ENCODE measurements at regions not wholly inside any gene's neighbourhood (a gene's known extent, or its start where the extent isn't known, plus 50 kb on each side); places are given as distances from the start of the nearest gene placed in this dataset.
"Not testable (repeated sequence)": the region's sequence is repeated elsewhere in the genome, so short reads cannot be mapped to it uniquely, and the experiment has no call there.

DNA sequence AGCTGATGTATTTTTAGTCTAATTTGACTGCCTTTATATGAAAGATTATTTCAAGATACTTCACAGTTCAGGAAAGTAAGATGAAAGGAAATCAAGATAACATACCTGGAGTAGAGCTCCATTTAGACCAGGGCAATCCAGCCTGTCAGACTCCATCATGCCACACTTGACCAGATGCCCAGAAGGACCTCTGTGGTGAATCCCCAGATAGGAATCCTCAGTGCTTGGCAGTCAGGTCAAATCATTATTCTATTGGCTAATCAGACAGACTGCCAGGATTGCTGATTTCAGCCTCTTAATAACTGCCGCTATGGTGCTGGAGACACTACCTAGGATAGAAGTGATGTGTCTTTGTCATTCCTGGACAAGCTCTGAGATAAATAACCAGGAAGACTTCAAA, 404.2 kb downstream of the STK39 start:
- DNase-seq = no peak

DNA sequence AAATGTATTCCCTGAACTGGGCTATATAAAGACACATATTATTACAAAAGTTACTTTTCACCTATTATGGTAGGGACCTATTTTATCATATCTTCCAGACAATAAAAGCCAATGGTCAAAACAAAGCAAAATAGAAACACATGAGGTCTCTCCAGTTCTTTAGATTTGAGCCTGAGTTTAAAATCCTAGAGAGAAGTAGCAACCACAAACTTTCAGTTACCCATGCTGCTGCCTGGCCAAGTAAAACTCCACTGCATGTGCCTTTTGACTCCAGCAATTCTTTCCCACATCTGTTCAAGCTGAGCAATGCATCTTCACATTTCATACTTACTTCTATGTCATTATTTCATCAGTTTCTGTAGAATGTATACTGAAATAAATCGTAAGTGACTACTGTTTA, 405.3 kb downstream of the STK39 start:
- no peak for DNase-seq

DNA sequence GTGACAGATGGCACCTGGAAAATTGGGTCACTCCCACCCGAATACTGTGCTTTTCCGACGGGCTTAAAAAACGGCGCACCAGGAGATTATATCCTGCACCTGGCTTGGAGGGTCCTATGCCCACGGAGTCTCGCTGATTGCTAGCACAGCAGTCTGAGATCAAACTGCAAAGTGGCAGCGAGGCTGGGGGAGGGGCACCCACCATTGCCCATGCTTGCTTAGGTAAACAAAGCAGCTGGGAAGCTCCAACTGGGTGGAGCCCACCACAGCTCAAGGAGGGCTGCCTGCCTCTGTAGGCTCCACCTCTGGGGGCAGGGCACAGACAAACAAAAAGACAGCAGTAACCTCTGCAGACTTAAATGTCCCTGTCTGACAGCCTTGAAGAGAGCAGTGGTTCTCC, 412.1 kb downstream of the STK39 start:
- DNase-seq = not testable (repeated sequence)

- no peak for DNase-seq
These were observed 412.7 kb downstream of the STK39 start for GRCh38 chr2:167834707-167835106.

DNA sequence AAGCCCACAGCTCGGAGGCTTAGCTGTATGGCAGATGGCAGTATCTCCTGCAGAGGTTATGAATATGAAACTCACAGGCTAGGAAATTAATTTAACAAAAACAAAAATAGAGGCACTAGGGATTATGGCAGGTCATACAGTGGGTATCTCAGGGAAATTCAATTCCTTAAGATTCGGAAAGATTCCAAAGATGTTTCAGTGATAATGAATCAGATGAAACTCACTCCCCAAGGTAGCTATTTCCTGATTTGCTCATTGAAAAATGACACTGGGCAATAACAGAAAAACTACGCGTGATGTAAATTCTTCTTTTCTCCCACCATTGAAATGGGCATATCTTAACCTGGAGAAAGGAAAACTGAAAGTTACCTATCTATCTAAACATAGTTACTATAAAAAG, 414.1 kb downstream of the STK39 start:
- DNase-seq = no peak

DNA sequence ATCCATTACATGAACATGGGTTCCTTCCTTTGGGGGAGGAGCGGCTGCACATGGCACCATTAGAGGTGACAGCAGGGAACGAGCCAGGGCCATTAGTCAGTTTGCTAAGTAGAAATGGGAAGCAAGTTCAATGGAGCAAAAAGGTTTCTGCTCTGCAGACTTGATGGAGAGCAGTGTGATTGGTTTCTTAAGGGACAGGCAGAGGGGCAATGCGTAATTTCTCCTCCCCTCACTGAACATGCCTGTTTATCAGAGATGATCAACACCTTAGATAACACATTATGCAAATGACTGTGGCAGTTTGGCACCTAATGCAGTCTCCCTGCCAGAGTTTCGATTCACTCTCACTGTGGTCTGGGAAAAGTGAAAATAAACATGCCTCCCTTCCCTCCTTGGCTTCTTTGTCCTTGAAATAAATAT, 414.5 kb downstream of the STK39 start:
- no peak for DNase-seq

DNA sequence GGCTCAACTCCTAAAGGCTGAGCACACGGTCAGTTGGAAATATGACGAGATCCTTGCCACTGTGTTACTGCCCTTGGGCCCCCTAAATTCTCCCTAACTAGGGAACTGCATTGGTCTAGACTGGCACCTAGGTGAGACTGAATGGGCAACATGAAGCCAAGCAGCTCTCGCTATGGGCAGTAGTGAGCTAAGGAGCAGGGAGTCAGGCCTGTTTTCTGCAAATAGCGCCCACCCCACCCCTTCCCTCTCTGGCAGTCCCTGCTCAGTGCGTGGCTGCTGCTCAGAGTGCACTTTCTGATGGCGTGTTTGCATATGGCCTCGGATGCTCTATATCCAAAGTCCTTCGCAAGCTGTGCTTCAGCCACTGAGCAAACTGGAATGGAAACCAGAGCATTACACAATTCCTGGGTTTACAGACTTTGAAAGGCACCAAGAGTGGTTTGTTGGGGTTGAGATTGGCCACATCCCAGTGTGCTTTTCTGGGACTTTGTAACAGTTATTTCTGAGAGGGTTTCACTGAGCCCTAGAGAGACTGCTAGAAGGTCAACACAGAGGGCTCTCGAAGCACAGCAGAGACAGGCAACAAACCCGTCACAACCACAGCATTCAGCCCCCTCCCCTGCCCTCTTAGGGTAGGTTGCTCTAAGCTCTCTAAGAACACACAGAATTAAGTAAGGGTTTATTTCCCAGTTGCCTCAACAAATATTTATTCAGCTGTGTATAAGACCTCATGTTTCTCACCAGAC, 419.9 kb downstream of the STK39 start:
- no peak for DNase-seq

DNA sequence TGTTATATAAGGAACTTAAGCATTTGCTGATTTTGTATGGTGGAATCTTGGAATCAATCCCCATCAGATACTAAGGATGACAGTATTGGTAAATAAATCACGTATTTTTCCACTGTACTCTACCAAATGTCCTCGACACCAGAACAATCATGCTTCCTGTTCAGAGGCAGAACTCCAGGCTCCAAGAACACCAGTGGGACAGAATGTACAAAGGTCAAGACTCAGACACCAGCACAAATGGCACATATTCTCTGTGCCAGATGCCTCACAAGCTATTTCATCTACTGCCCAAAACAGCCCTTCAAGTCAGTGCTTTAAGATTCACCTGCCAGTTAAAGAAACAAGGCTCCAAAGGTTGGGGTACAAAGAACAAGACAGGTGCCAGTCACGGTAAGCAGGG, 420.5 kb downstream of the STK39 start:
- DNase-seq = no peak

- no peak for DNase-seq
These were observed 421.7 kb downstream of the STK39 start for GRCh38 chr2:167825664-167826063.

GRCh38 chr2:167822690-167823465, 424.5 kb downstream of the STK39 start:
- DNase-seq = no peak

GRCh38 chr2:167820488-167820887, 426.9 kb downstream of the STK39 start:
- no peak for DNase-seq

- DNase-seq = no peak
These were observed 428.9 kb downstream of the STK39 start for GRCh38 chr2:167818521-167818920.

- no peak for DNase-seq
These were observed 429.5 kb downstream of the STK39 start for GRCh38 chr2:167817908-167818307.

GRCh38 chr2:167817422-167817821, 430.0 kb downstream of the STK39 start:
- no peak for DNase-seq

- DNase-seq = no peak
These were observed 430.5 kb downstream of the STK39 start for GRCh38 chr2:167816874-167817290.

DNA sequence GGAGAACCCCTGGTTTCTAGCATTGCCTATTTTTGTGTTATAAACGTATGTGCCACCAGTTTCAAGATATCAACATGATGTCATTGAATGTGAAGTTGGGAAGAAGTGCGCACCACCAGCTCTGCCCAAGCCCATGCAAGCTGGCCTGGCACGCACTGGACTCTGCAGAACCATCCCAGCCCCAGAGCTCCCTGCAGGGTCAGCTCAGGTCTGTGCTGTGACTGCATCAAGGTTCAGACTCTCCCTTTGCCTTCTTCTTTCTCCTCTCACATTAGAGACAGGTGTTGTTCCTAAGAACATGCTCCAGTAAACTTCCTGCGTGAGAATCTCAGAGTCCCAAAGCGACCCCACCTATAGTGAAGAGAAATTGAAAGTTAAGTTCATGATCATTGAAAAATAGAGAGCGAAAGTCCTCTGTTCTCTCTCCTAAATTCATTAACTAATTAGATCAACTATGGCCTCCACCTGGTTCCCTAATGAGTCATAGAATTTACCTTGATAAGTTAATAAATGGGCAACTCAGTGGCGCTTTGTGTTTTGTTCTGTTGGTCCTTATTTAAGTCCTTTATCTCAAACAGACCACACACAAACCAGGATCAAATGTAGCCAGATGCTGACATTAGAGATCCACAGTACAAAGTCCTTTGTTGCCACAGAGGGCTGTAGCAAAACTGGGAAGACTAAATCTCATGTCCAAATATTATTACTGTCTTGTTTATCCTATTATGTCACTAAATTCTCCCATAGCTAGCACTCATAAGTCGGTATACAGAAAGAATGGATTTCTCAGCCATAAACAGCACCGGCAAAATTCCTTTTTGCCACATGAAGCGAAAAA, 432.3 kb downstream of the STK39 start:
- DNase-seq = no peak

DNA sequence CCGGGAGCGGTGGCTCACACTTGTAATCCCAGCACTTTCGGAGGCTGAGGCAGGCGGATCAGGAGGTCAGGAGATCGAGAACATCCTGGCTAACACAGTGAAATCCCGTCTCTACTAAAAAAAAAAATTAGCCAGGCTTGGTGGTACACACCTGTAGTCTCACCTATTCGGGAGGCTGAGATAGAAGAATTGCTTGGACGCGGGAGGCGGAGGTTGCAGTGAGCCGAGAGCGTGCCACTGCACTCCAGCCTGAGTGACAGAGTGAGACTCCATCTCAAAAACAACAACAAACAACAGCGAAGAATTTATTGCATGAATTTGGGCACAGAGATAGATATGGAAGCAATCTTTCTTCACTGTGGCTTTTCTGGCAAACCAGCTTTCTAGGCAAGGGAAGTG, 432.9 kb downstream of the STK39 start:
- not testable (repeated sequence) for DNase-seq

GRCh38 chr2:167809799-167810198, 437.6 kb downstream of the STK39 start:
- DNase-seq = not testable (repeated sequence)

- DNase-seq = no peak
These were observed 443.9 kb downstream of the STK39 start for GRCh38 chr2:167803449-167803988.

DNA sequence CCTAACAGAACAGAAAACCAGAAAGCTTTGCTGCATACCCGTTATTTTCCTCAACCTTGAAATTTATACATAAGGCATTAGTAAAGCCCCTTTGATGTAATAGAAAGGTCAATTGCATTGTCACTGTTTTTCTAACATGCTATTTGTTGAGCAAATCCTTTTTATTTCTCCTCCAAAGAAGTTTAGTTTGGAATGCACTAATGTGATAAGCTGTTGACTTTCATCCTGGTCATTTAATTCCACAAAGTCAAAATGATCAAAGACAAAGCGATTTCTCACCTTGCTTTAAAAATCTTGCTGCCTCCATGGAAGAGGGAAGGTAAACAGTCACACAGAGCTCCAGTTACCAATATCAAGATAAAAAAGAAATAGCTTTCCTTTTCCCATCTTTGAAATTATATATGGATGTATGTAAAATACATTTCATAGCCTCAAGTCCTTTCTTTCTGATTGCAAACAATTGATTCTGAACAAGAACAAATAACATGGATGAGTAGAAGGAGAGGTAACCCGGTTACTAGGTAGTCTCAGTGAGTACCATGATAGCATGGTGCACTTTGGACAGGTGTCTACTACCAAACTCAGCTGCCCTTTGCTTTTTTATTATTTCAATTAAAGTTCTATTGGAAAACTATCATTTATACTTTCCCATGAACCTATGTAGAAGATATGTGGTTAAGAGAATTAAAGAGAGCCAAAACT, 452.7 kb downstream of the STK39 start:
- DNase-seq = no peak

DNA sequence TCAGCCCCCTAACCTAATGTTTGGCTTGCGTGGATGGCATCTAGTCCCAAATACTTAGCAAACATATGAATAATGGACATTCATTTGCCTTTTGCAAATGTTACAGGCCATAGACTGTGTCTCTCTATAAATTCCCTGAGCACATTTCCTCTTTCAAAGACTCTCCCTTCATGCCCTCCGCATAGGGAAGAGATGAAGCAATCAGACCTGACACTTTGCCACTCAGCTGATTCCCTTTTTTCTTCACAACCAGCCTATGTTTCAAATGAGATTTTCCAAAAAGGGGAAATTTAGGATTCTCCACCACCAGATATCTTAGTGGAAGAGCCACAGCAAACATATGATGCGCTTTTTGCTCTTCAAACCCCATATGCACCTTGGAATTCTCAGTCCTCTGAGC, 453.7 kb downstream of the STK39 start:
- DNase-seq = no peak

DNA sequence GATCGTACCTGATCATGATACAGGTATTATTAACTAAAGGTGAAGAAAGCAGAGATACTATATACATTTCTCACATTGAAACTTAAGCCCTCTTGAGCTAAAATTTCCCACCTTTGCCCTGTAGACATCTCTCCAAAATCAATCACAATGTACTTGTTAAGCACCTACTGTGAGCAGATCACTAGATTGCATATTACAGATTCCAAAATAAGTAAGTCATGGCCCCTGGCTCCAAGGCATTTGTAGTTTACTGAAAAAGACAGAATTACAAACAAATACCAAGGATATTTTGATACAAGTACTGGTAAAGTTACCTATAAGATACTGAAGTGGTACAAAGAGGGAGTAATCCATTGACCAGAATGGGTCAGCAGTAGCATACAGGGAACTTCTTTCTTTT, 455.3 kb downstream of the STK39 start:
- no peak for DNase-seq

Measured in dermis blood vessel endothelial cell (primary cell).